Choroid plexus epithelial cell (primary cell): ENCODE measurements at regions not wholly inside any gene's neighbourhood (a gene's known extent, or its start where the extent isn't known, plus 50 kb on each side); places are given as distances from the start of the nearest gene placed in this dataset.

ENCODE experiments used
- DNase-seq: peaks from one replicate; pipeline ENCODE4 v3.0.0-alpha.2; 2010; ENCODE audit warnings: low read depth
- H3K4me3 ChIP-seq: 2 replicates; pipeline ENCODE4 v1.5.1; 2011; ENCODE audit warnings: low read depth, mild to moderate bottlenecking, control low read depth, low read length, moderate library complexity
- CTCF ChIP-seq: conservative IDR thresholded peaks from 2 replicates; pipeline ENCODE4 v1.5.1; 2011; ENCODE audit warnings: low read depth, mild to moderate bottlenecking, control low read depth, inconsistent platforms, low read length, moderate library complexity

GRCh38 chr1:2903226-2903625 lies 101.7 kb upstream of the TTC34 start:
- no peak overlapping the region for H3K4me3 ChIP-seq
- no peak for DNase-seq

GRCh38 chr1:2904191-2904590 lies 102.7 kb upstream of the TTC34 start:
- DNase-seq, result no peak
- no peak overlapping the region for H3K4me3 ChIP-seq
- TF ChIP-seq CTCF, result no peak

More at GRCh38 chr1:2903226-2903625, 101.7 kb upstream of the TTC34 start:
- TF ChIP-seq CTCF, result no peak

GRCh38 chr1:2905356-2905755 lies 103.9 kb upstream of the TTC34 start:
- no peak for TF ChIP-seq CTCF
- no peak overlapping the region for H3K4me3 ChIP-seq
- DNase-seq, result no peak

GRCh38 chr1:2906085-2906484 lies 104.6 kb upstream of the TTC34 start:
- H3K4me3 ChIP-seq, result no peak overlapping the region
- DNase-seq, result no peak
- TF ChIP-seq CTCF, result no peak

GRCh38 chr1:2906620-2907019 lies 105.1 kb upstream of the TTC34 start:
- no peak overlapping the region for H3K4me3 ChIP-seq
- TF ChIP-seq CTCF, result no peak
- DNase-seq, result no peak

GRCh38 chr1:2907051-2907450 lies 105.6 kb upstream of the TTC34 start:
- H3K4me3 ChIP-seq, result no peak overlapping the region
- no peak for TF ChIP-seq CTCF
- DNase-seq, result no peak

GRCh38 chr1:2908081-2908480 lies 106.6 kb upstream of the TTC34 start:
- H3K4me3 ChIP-seq, result no peak overlapping the region
- no peak for DNase-seq
- no peak for TF ChIP-seq CTCF
